ENCODE measurements at regions not wholly inside any gene's neighbourhood (a gene's known extent, or its start where the extent isn't known, plus 50 kb on each side); places are given as distances from the start of the nearest gene placed in this dataset.

DNA sequence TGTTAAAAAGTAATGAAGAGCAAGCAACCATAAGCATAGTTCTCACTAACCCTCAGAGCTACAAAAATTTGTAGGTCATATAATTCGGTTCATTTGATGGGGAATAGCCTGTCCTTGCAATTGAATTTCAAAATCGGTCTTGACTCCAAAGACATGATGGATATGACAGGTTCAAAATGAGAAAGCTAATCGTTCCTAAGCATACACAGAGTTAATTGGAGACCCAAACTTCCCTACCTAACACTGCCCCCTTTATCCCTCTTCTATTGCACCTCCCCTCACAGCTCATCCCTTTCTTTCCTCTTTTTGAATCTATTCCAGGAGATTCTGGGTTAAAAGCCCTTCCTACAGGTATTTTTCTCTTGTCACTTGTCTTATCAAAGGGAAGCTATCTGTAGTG, 390.0 kb upstream of the PTBP2 start:
- no peak overlapping the region for H3K27ac ChIP-seq
- H3K9ac ChIP-seq (ENCODE audit: insufficient read length): no peak overlapping the region
- no peak for DNase-seq (ENCODE audit: low read depth, low spot score)
- H3K36me3 ChIP-seq (ENCODE audit: insufficient read depth, low read length): no peaks in the 10 kb centered on the region
- peaks cover 4% of the 10 kb centered on the region; the same call in 1 of the 2 replicates for H3K9me3 ChIP-seq (ENCODE audit: low read depth, low read length)
- TF ChIP-seq POLR2AphosphoS5 (IDR thresholded peaks at IDR 0.05; ENCODE audit: borderline replicate concordance, low read depth, low read length) (no peak), FOXP2 (optimal IDR thresholded peaks at IDR 0.05; ENCODE audit: control extremely low read depth, extremely low read length, insufficient read depth) (no peak)
- no peak overlapping the region for H3K4me3 ChIP-seq

DNA sequence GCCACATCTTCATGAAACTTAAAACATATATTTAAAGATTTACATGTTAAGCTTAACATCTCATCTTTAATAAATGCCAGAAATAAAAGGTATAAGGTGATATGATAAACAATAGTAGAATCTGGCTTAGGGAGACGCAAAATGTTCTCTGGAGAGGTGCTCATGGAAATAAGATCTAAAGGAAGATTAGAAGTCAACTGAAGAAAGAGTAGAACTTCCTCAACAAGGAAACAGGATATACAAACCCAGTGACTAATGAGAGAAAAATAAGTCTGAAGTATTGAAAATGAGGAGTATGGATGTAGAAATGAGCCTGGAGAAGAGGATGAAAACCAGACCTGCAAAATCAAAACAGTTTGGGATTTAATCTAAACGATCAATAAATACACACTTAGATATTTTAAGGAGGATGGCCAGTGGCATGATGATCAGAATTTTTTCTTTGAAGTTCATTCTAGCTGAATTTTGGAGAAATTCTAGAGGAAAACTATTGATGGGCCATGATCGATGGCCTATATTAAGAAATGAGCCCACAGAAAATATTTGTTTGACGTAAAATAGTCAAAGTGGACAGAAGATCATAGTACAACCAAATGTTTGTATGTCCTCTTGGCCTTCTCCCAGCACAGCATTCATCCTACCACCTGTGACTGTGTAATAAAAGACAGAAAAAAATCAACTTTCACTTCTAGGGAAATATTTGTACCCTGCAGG, 387.9 kb upstream of the PTBP2 start:
- H3K4me3 ChIP-seq: no peak overlapping the region
- H3K27ac ChIP-seq: no peak overlapping the region
- DNase-seq (ENCODE audit: low read depth, low spot score): no peak
- no peaks in the 10 kb centered on the region for H3K36me3 ChIP-seq (ENCODE audit: insufficient read depth, low read length)
- no peaks in the 10 kb centered on the region for H3K9me3 ChIP-seq (ENCODE audit: low read depth, low read length)
- TF ChIP-seq POLR2AphosphoS5 (IDR thresholded peaks at IDR 0.05; ENCODE audit: borderline replicate concordance, low read depth, low read length) (no peak), FOXP2 (optimal IDR thresholded peaks at IDR 0.05; ENCODE audit: control extremely low read depth, extremely low read length, insufficient read depth) (no peak), EZH2 (IDR thresholded peaks at IDR 0.05) (no peak)
- no peak overlapping the region for H3K9ac ChIP-seq (ENCODE audit: insufficient read length)

DNA sequence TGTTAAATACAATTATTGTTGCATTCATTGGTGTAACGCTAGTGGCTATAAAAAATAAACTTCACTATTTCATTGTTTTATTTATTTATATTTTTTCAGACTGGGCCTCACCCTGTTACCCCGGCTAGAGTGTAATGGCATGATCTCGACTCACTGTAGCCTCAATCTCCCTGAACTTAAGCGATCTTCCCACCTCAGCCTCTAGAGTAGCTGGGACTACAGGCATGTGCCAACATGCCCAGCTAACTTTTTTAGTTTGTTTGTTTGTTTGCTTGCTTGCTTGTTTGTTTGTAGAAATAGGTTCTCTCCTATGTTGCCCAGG, 387.4 kb upstream of the PTBP2 start:
- TF ChIP-seq EZH2 (IDR thresholded peaks at IDR 0.05) (no peak), POLR2AphosphoS5 (IDR thresholded peaks at IDR 0.05; ENCODE audit: borderline replicate concordance, low read depth, low read length) (no peak), FOXP2 (optimal IDR thresholded peaks at IDR 0.05; ENCODE audit: control extremely low read depth, extremely low read length, insufficient read depth) (no peak)
- no peak for DNase-seq (ENCODE audit: low read depth, low spot score)

DNA sequence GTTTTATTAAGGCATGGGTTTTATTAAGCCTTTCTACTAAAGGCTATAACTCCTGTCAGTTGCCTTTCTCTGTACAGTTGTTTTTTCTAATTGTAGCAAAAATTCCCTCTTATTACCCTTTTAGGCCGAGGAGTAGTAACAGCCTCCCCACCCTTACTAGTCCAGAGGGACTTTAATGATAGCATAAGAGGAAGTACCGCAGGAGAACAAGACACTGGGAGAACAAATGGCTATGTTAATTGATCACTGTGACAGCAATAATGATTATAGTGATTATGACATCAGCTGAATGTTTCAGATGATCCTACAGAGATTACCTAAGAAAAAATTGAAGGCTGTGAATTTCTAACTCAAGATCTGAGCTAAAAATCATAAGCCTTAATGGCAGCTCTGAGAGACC, 383.0 kb upstream of the PTBP2 start:
- DNase-seq (ENCODE audit: low read depth, low spot score): no peak
- TF ChIP-seq POLR2AphosphoS5 (IDR thresholded peaks at IDR 0.05; ENCODE audit: borderline replicate concordance, low read depth, low read length) (no peak), EZH2 (IDR thresholded peaks at IDR 0.05) (no peak), FOXP2 (optimal IDR thresholded peaks at IDR 0.05; ENCODE audit: control extremely low read depth, extremely low read length, insufficient read depth) (no peak)
- no peaks in the 10 kb centered on the region for H3K36me3 ChIP-seq (ENCODE audit: insufficient read depth, low read length)

More for the DNA sequence above, 387.4 kb upstream of the PTBP2 start:
- no peak overlapping the region for H3K9ac ChIP-seq (ENCODE audit: insufficient read length)
- H3K27ac ChIP-seq: no peak overlapping the region
- no peak overlapping the region for H3K4me3 ChIP-seq
- H3K9me3 ChIP-seq (ENCODE audit: low read depth, low read length): no peaks in the 10 kb centered on the region
- no peaks in the 10 kb centered on the region for H3K36me3 ChIP-seq (ENCODE audit: insufficient read depth, low read length)

DNA sequence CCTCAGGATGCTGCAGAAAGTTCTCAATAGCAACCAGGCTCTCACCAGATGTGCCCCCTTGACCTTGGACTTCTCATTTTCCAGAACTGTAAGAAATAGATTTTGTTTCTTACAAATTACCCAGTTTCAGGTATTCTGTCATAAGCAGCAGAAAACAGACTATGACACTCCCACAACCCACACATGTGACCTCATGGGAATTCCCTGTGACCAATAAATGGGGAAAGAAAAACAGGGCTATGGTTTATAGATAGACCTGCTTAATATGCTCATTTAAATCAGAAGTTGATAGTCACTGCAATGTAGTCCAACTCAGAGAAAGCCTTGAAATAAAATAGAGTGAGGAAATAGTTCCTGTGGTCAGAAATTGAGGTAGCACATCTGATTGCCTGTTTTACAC, 380.9 kb upstream of the PTBP2 start:
- no peak for DNase-seq (ENCODE audit: low read depth, low spot score)
- Histone ChIP-seq H3K27ac (no peak overlapping the region), H3K36me3 (ENCODE audit: insufficient read depth, low read length) (no peaks in the 10 kb centered on the region), H3K4me3 (no peak overlapping the region), H3K9me3 (ENCODE audit: low read depth, low read length) (no peaks in the 10 kb centered on the region), H3K9ac (ENCODE audit: insufficient read length) (no peak overlapping the region)
- TF ChIP-seq POLR2AphosphoS5 (IDR thresholded peaks at IDR 0.05; ENCODE audit: borderline replicate concordance, low read depth, low read length): no peak
- no peak for TF ChIP-seq FOXP2 (optimal IDR thresholded peaks at IDR 0.05; ENCODE audit: control extremely low read depth, extremely low read length, insufficient read depth)
- no peak for TF ChIP-seq EZH2 (IDR thresholded peaks at IDR 0.05)

More for the DNA sequence above, 383.0 kb upstream of the PTBP2 start:
- Histone ChIP-seq H3K9ac (ENCODE audit: insufficient read length) (no peak overlapping the region), H3K9me3 (ENCODE audit: low read depth, low read length) (no peaks in the 10 kb centered on the region), H3K27ac (no peak overlapping the region), H3K4me3 (no peak overlapping the region)

DNA sequence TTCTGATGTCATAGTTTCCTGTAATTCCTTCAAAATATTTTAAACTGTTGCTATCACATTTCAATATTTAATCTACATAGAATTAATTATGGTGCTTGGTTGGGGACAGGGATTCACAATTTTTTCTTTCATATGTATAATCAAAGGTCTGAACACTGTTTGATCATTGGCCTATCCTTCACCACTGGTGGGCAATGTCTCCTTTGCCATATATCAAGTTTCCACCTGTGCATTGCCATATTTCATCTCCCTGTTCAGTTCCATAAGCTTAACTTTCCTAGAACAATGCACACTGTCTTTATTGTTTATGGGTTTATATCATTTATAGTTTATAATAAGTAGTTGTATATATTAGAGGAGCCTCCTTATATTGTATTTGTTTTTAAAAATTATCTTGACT, 374.9 kb upstream of the PTBP2 start:
- no peak overlapping the region for H3K27ac ChIP-seq
- no peak for DNase-seq (ENCODE audit: low read depth, low spot score)

DNA sequence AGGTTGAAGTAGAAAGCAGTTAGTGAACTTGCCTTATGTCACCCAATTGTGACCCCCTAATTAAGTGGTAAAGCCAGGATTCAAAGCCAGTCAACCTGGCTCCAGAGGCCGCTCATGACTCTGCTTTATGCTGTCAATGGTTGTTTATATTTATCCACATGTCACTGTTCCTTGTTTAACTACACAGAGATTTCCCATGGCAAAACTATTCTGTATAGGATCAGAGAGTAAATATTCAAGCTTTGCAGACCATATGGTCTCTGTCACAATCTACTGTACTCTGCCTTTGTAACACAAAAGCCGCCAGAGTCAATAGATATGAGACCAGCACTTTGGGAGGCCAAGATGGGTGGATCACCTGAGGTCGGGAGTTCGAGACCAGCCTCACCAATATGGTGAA, 371.7 kb upstream of the PTBP2 start:
- TF ChIP-seq EZH2 (IDR thresholded peaks at IDR 0.05): no peak
- no peak for TF ChIP-seq FOXP2 (optimal IDR thresholded peaks at IDR 0.05; ENCODE audit: control extremely low read depth, extremely low read length, insufficient read depth)
- TF ChIP-seq POLR2AphosphoS5 (IDR thresholded peaks at IDR 0.05; ENCODE audit: borderline replicate concordance, low read depth, low read length): no peak
- Histone ChIP-seq H3K9ac (ENCODE audit: insufficient read length) (no peak overlapping the region), H3K4me3 (no peak overlapping the region), H3K9me3 (ENCODE audit: low read depth, low read length) (no peaks in the 10 kb centered on the region), H3K27ac (no peak overlapping the region), H3K36me3 (ENCODE audit: insufficient read depth, low read length) (no peaks in the 10 kb centered on the region)
- no peak for DNase-seq (ENCODE audit: low read depth, low spot score)

More for the DNA sequence above, 374.9 kb upstream of the PTBP2 start:
- Histone ChIP-seq H3K9ac (ENCODE audit: insufficient read length) (no peak overlapping the region), H3K4me3 (no peak overlapping the region), H3K36me3 (ENCODE audit: insufficient read depth, low read length) (no peaks in the 10 kb centered on the region), H3K9me3 (ENCODE audit: low read depth, low read length) (no peaks in the 10 kb centered on the region)
- no peak for TF ChIP-seq EZH2 (IDR thresholded peaks at IDR 0.05)
- TF ChIP-seq FOXP2 (optimal IDR thresholded peaks at IDR 0.05; ENCODE audit: control extremely low read depth, extremely low read length, insufficient read depth): no peak
- no peak for TF ChIP-seq POLR2AphosphoS5 (IDR thresholded peaks at IDR 0.05; ENCODE audit: borderline replicate concordance, low read depth, low read length)

DNA sequence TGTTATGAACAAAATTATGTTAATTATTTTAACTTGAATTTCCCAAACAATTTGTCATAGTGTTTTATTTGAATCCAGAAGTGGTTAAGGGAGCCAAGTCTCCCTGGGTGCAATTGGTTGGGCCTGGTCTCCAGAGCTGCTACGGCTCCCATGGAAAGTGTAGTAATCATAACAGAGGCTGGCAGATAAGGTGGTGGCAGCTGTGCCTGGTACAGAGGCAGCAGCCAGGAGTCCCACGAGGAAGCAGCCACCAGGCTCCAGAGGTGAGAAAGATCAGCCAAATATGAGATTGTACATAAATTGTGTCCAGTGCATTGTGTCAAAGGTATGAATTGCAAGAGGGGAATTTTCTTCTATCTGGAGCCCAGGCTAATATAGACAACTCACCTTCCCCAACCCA, 368.9 kb upstream of the PTBP2 start:
- no peak for DNase-seq (ENCODE audit: low read depth, low spot score)
- no peak overlapping the region for H3K27ac ChIP-seq
- H3K36me3 ChIP-seq (ENCODE audit: insufficient read depth, low read length): no peaks in the 10 kb centered on the region
- H3K9ac ChIP-seq (ENCODE audit: insufficient read length): no peak overlapping the region
- no peak for TF ChIP-seq FOXP2 (optimal IDR thresholded peaks at IDR 0.05; ENCODE audit: control extremely low read depth, extremely low read length, insufficient read depth)
- TF ChIP-seq POLR2AphosphoS5 (IDR thresholded peaks at IDR 0.05; ENCODE audit: borderline replicate concordance, low read depth, low read length): no peak
- no peak for TF ChIP-seq EZH2 (IDR thresholded peaks at IDR 0.05)
- no peaks in the 10 kb centered on the region for H3K9me3 ChIP-seq (ENCODE audit: low read depth, low read length)
- no peak overlapping the region for H3K4me3 ChIP-seq

DNA sequence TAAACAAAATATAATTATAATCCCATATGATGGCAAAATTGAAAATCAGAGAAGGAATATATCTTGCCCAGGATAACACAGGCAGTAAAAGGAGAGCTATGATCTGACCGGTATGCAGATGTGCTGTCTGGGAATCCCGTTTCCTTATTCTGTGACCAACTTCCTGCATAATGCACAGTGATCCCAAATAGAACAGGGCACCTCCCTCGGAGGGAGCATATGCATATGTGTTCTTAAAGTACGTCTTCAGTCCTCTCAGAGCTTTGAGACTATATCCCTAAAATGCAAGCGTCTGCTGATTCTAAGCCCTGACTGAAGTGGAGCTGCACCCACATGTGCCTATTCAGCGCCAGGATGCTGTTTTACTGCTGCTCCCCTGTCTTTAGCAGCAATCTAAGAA, 366.1 kb upstream of the PTBP2 start:
- Histone ChIP-seq H3K36me3 (ENCODE audit: insufficient read depth, low read length) (no peaks in the 10 kb centered on the region), H3K4me3 (no peak overlapping the region), H3K9ac (ENCODE audit: insufficient read length) (no peak overlapping the region), H3K27ac (no peak overlapping the region), H3K9me3 (ENCODE audit: low read depth, low read length) (no peaks in the 10 kb centered on the region)
- TF ChIP-seq FOXP2 (optimal IDR thresholded peaks at IDR 0.05; ENCODE audit: control extremely low read depth, extremely low read length, insufficient read depth) (no peak), POLR2AphosphoS5 (IDR thresholded peaks at IDR 0.05; ENCODE audit: borderline replicate concordance, low read depth, low read length) (no peak), EZH2 (IDR thresholded peaks at IDR 0.05) (no peak)
- DNase-seq (ENCODE audit: low read depth, low spot score): no peak

Data from SK-N-MC (cell line).